ENCODE measurements at regions not wholly inside any gene's neighbourhood (a gene's known extent, or its start where the extent isn't known, plus 50 kb on each side); places are given as distances from the start of the nearest gene placed in this dataset.

DNA sequence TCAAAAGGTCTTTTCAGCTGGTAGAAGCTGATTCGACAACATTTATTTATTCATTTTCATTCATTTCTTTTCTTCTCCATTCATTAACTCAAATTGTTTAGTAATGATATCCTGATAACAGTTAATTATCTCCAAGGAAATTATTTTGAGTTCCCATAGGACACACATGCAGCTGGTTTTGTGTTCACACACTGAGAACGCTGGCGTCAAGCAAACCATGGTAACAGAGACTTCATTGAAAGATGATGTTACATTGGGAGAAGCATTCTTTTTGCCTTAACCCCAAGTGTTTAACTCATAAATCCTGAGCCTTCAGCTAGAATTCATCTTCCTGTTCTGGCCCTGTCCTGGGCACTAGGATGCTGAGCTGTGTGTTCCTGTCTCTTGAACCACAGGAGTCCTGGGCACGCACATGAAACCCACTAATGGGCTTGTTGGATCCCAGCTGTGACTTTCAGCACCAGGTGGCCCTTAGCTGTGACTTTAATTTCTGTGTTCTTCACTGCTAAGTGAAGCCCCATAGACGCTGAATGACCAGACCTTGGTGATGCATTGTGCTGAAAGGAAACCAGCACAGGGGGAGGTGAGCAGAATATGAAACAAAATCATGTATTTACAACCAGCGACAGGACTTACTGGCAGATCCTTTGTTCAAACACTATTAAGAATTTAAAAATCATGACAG, 121.5 kb upstream of the PRSS58 start:
- DNase-seq (ENCODE audit: low read depth in 4 of 4, low spot score in 1 of 4), result no peak

DNA sequence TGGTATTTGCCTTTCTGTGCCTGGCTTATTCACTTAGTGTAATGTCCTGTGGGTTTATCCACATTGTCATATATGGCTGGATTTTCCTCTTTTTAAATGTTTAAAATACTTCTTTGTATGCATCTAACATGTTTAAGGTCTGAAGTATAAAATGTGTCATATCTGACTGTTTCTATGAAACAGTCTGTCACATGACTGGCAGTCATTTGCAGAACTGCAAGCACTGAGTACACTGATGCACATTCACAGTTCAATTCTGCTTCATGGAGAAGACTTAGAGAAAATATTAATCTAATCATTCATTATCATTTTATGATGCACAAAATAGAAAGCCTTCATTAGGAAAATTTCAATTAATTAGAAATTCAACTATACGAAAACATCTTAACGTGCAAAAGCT, 119.7 kb upstream of the PRSS58 start:
- DNase-seq (ENCODE audit: low read depth in 4 of 4, low spot score in 1 of 4), result no peak

DNA sequence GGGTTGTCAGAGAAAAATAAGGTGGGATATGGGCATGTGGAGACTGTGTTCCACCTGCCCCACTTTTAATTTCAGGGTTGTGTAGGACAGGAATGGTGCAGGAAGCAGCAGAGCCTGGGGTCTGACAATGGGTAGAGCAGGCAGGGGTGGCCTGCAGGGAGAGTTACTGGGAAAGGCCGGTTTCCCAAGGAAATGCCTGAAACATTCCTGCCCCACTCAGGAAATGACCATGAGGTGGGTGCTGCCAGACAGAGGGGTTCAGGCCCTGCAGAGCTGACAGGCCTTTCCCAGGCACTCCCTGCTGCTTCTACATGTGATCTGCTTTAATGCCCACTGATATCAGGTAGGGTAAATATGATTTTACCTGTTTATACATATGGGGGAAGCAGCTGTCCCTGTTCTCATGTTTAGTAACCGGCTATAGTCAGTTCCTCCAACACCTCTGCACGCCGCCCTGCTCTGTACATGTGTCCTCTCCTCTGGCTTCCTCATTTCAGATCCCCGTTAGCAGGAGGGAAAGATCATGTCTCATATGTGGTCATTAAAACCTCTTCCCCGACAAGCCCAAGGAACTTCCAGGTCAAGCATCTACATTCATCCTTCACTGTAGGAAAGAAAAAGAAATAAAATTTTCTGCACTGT, 118.6 kb upstream of the PRSS58 start:
- DNase-seq (ENCODE audit: low read depth in 4 of 4, low spot score in 1 of 4), result no peak

DNA sequence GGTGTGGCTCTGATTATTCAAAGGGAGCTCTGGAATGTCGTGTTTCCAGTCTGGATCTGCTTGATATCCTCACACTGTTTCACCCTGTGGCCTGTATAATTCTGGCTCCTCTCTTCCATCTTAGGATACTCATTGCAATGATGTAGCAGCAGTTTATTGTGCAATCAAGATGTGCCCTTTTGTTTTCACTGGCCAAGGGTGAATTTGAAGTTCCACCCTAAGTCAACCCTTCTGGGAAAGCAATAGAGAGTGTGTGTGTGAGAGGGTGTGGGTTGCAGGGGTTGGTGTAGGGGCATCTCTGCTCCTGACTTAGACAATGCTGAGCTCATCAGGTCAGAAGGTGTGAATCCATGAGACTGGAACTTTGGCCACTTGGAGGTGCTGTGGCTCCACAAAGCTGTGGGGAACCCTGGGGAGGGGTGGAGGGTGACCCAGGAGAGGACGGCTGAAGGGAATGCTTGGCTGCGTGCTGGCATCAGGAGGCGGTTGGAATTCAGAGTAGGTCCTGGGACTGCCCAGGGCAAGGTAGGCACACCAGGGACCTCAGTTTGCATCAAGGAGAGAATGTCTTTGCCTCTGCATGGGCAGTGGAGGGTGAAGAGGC, 118.0 kb upstream of the PRSS58 start:
- DNase-seq (ENCODE audit: low read depth in 4 of 4, low spot score in 1 of 4), result no peak

DNA sequence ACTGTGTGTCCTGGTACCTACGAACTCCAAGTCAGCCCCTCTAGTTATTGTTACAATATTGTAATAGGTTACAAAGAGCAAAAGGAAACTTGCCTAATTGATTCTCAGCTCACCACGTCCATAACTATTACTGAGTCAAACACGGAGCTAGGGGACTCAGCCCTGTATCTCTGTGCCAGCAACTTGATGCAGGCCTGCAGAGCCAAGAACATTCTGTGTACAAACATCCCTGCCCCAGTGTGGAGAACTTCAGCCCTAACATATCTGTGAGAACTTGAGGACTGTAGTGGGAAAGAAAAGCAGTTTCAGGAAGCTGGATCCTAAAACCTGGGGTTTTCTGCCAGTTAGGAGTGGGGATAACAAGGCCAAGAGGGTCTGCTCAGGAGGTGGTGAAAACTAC, 114.9 kb upstream of the PRSS58 start:
- DNase-seq (ENCODE audit: low read depth in 4 of 4, low spot score in 1 of 4), result no peak

DNA sequence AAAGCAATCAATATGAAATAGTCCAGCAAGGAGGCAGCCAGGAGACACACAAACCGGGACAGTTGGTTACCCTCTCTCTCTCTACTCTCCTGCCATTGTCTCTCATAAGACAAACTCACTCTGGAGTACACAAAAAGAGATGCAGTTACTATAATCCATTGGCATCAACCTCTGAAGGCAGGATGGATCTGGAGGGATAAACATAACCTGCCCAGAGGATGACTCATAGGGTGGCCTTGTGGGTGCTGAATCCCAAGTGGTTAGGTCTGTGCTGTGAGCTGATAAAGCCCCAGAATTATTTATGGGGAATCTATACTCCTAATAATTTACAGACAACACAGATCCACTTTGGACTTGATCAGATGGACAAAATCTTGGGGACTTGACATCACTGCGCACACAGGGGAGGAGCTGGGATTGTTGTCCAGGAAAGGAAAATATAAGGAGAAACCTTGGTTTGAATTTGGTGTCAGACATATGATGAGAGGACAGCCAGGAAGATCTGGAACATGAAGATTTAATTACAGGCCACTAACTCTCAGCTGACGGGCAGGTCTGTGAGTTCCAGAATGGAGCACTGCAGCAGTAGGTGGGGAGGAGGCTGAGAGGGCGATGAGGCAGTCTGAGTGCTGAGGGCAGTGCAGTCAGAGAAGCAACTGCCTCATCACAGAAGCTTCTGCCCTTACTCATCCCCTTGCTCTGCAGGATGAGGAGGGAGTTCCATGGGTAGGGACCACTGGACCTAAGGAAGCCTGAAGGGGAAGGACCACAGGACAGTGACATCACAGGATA, 113.9 kb upstream of the PRSS58 start:
- no peak for DNase-seq (ENCODE audit: low read depth in 4 of 4, low spot score in 1 of 4)

DNA sequence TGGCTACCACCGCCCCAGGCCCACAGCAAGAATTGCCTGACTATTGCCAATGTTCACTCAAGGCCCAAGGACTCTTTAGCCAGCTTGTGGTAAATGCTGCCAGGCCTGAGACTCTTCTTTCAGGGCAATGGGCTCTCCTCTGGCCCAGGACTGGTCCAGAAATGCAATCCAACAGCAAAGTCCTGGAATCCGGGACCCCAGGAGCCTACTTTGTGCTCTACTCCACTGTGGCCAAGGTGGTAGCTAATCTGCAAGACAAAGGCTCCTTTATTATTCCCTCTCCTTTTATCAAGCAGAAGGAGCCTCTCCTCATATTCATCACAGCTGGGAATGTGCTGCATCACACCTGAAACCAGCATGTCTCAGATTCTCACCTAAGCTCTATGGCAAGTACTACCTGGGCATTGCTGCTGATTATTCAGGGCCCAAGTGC, 107.6 kb upstream of the PRSS58 start:
- no peak for DNase-seq (ENCODE audit: low read depth in 4 of 4, low spot score in 1 of 4)

DNA sequence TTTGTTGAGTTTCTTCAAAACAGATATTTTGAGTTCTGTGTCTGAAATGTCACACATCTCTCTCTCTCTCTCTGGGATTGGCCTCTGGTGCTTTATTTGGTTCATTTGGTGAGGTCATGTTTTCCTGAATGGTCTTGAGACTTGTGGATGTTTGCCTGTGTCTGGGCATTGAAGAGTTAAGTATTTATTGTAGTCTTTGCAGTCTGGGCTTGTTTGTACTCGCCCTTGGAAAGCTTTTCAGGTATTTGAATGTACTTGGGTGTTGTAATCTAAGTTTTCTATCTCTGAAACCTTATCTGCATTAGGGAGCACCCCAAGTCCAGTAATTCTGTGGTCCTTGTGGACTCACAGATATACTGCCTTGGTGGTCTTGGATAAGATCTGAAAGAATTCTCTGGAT, 106.7 kb upstream of the PRSS58 start:
- no peak for DNase-seq (ENCODE audit: low read depth in 4 of 4, low spot score in 1 of 4)

DNA sequence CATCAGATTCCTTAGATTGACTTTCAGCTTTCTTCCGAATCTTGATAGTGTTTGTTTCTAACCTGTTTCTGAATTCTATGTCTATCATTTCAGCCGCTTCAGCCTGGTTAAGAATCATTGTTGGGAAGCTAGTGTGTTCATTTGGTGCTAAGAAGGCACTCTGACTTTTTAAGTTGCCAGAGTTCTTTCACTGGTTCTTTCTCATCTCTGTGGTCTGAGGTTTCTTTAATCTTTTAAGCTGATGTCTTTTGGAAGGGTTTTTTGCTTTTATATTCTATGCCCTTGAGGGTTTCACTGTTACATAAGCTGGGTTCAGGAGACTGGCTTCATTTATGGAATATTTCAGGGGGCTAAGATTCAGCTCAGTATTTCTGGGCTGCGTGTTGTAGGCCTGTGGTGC, 104.5 kb upstream of the PRSS58 start:
- no peak for DNase-seq (ENCODE audit: low read depth in 4 of 4, low spot score in 1 of 4)

DNA sequence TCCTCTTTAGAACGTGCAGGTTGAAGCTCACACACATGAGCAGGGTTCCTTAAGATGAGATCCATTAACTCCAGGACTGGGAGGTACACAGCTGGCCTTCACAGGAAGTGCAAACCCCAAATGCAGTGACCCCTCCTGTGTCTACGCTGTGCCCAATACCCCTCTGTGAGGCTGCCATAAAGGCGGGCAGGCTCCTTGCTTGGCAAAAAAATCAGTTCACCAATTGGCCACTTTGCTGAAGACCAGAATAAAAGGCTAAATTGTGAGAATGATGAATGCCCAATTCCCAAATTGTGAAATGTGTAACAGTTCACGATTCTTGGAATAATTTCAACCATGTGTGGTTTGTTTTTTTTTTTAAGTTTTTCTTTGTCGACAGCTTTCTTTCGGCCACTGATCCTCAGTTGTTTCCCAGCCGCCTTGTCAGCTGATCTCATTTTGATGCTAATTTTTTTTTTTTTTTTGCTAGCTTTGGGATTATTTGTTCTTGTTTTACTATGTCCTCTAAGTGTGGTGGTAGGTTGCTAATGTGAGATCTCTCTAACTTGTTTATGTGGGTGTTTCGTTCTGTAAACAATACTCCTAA, 101.9 kb upstream of the PRSS58 start:
- DNase-seq (ENCODE audit: low read depth in 4 of 4, low spot score in 1 of 4), result no peak

DNA sequence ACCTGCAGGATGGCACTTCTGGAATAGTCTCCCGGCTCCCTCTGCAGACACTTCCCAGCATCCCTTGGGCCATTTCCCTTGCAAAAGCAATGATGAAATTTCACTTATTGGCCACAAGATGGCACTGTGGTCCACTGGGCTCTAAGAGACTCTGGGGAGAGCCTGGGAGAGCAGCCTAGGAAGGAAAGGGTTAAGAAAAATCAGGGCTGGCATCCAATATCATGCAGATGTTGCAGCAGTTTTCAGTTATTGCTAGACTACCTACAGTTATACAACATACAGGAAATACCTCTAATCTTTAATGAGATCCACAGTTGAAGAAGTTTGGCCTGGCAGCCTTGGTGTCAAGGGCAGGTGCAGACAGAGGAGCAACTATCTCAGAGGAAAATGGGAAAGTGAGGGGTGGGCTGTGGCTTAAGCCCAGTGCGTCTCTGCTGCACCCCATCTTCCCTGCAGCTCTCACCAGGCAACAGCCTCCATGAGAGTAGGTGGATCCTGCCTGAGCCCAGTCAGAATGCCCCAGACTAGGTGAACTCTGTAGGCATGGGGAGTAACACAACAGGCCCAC, 100.2 kb upstream of the PRSS58 start:
- no peak for DNase-seq (ENCODE audit: low read depth in 4 of 4, low spot score in 1 of 4)

DNA sequence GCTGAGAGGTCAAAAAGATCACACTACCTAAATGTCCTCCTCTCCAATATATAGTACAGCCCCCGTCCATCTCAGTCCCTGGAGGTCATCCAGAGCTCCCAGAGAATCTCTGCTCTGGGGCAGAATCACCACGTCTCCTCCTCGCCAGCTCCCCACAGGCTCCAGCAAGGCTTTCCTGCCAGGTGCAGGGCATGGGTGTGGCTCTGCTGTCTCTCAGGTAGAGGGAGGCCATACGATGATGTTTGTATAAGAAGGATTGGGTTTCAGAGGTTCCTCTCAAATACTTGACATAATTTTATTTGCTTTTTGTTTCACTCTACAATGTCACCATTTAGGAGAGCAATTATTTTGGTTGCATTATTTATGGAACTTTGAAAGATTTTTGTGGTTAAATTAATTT, 98.3 kb upstream of the PRSS58 start:
- no peak for DNase-seq (ENCODE audit: low read depth in 4 of 4, low spot score in 1 of 4)

DNA sequence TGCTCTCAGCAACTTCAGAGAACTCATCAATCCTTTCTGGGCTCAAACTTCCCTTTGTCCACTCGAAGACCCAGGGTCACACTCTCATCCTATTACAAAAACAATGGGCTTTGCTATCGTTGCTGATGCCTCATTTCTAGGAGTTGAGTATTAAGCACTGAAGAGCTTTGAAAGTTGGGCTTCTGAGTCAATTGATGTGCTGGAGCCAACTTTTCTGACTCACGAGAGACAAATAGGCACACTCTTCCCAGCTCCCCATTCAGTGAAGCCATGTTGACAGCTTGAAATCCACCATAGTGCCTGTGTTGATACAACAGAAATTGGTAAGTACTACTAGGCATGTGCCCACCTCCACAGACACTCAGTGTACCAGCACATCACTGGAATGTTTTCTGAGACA, 97.5 kb upstream of the PRSS58 start:
- no peak for DNase-seq (ENCODE audit: low read depth in 4 of 4, low spot score in 1 of 4)

DNA sequence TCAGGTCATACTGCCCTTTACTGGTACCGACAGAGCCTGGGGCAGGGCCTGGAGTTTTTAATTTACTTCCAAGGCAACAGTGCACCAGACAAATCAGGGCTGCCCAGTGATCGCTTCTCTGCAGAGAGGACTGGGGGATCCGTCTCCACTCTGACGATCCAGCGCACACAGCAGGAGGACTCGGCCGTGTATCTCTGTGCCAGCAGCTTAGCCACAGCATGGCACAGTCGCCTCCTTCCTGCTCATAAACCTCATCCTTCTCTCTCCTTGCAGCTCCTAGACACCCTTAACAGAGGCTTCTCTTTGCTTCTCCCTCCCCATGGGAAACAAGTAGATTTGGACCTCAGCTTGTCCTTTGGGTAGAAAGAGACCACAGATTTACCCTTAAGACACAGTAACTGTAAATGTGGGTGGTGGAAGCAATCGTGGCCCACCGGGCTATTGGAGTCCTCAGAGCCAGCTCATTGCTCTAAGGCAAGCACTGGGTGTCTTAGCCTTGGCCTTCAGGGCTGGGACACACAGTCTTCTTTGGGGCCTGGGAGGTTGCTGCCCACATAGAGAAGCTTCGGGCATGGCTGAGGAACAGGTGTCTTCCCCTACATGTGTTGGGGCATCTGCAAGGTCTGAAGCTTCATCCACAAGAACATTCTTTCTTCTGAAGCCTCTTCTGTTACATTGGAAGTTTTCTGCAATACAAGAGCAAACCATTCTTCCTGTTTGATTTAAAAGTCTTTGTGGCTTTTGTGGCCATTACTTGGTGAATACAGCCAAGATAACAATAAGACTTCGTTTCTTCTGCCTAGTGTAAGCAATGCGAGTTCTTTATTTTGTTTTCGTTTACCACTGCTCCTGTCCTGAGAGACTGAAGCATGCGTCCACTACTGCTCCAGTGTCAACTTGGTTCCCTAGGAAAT, 95.5 kb upstream of the PRSS58 start:
- DNase-seq (ENCODE audit: low read depth in 4 of 4, low spot score in 1 of 4), result no peak

DNA sequence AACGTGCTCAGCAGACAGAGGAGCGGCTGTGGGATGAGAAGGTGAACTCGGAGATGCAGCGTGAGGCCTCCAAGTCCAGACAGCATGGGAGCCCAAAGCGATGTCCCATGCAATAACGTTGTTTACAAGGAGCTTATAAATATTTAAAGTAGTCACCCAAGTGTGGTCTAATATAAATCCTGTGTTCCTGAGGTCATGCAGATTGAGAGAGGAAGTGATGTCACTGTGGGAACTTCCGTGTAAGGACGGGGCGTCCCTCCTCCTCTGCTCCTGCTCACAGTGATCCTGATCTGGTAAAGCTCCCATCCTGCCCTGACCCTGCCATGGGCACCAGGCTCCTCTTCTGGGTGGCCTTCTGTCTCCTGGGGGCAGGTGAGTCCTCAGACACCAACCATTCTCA, 94.7 kb upstream of the PRSS58 start:
- peak in 1 of 4 experiments; percentile 18 for DNase-seq (ENCODE audit: low read depth in 4 of 4, low spot score in 1 of 4)

DNA sequence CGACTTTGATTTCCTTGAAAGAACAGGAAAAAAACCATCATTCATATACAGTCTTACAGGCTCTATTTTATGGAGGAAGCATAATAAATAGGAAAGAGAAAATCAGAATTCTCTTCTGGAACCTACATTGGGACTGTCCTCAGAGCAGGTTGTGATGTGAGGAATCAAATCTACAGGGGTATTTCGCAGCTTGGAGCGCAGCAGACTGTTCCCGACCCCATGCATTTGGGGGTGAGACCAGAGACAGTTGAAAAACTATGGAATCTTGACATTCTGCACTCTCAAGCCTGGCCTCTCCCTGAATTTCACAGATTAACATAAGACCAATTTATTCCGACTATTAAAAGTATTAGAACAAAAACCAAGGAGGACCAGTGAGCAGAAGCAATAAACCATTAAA, 93.3 kb upstream of the PRSS58 start:
- no peak for DNase-seq (ENCODE audit: low read depth in 4 of 4, low spot score in 1 of 4)

DNA sequence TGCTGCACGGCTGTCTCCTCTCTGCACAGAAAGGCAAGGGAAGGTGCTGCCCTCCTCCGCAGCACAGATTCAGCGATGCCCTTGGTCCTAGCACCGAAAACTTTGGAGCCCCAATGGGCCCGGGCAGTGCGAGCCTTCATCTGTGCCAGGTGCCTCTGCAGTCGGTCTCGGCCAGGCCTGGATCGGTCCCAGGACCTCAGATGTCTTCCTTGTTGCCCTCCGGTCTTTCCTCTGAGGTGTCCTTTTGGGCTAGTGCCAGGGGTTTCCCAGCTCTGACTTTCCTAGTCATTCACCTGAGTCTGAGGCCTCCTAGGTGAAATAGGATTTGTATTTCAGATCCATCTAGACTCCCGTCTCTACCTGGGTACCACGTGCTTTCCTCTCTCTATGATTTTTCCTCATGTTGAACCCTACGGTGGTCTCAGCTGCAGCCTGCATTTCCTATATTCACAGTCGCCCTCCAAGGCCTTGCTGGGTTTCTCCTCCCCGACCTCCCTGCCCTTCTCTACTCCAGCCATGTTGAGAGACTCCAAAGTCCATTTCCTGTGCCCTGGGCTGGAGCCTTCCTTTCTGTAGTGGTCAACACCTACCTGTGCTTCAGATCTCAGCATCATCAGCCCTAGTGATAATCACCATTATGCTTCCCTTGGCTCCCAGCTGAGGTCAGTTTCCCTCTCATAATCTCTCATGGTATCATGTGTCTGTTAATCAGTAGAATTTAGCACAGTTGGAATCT, 92.0 kb upstream of the PRSS58 start:
- no peak for DNase-seq (ENCODE audit: low read depth in 4 of 4, low spot score in 1 of 4)

DNA sequence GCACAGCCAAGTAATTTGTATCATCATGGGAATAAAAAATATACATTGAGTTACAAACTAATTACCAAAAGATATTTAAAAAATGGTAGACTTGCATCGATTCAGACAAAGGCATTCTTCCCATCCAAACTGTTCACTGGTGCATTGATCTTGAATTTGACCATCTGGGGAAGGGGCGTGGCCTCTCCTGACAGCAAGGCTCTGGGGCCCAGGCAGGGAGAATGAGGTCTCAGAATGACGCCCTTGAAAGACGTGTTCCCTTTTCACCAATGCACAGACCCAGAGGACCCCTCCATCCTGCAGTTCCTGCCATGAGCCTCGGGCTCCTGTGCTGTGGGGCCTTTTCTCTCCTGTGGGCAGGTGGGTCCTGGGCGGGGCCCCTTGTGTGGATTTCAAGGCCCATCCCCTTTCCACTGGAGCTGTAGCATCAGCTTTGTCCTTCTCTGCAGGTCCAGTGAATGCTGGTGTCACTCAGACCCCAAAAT, 91.1 kb upstream of the PRSS58 start:
- DNase-seq (ENCODE audit: low read depth in 4 of 4, low spot score in 1 of 4), result no peak

DNA sequence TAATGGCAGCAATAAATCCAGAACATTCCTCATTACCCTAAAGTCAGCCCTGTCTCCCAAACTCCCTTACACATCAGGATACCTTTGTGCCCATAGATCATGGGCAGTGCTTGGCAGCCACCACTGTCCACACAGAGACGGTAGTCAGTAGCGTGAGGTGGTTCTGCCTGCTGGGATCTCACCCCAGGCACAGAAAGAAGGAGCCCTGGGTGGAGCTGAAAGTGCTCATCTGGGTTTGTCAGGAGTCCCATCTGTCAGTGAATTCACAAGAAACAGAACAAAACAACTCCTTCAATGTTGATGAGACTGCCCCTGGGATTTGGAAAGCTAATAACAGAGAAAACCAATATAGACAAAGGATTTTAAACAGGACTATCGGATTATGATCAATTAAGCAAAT, 90.2 kb upstream of the PRSS58 start:
- DNase-seq (ENCODE audit: low read depth in 4 of 4, low spot score in 1 of 4), result no peak
